ENCODE measurements at regions not wholly inside any gene's neighbourhood (a gene's known extent, or its start where the extent isn't known, plus 50 kb on each side); places are given as distances from the start of the nearest gene placed in this dataset.
A peak's percentile ranks its signal among the peaks of the same experiment; 100 is the strongest.

- DNase-seq: no peak
Observed at GRCh38 chr18:60555625-60556024, 183.1 kb upstream of the MC4R start.

- no peak for DNase-seq
Observed at GRCh38 chr18:60556326-60556725, 183.8 kb upstream of the MC4R start.

GRCh38 chr18:60560071-60560470, 187.5 kb upstream of the MC4R start:
- no peak for DNase-seq

- no peak for DNase-seq
Observed at GRCh38 chr18:60563082-60563481, 190.5 kb upstream of the MC4R start.

GRCh38 chr18:60568220-60568619, 195.6 kb upstream of the MC4R start:
- DNase-seq: no peak

DNA sequence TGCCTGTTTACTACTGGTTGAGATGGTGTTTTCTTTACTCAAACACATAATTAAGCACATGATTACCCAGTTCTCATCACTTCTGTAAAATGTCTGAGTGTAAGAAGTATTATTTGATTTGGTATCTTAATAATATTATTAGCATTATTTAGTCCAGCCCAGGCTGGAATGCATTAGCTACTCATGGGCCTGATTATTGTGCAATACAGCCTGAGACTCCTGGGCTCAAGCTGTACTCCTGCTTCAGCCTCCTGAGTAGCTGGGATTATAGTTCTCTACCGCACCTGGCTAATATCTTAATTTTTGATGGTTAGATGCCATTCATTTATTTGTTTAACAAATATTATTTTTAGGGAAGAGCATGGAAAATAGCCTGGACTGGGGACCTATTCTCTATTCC, 197.6 kb upstream of the MC4R start:
- DNase-seq: no peak

GRCh38 chr18:60577457-60577856, 204.9 kb upstream of the MC4R start:
- DNase-seq: no peak

DNA sequence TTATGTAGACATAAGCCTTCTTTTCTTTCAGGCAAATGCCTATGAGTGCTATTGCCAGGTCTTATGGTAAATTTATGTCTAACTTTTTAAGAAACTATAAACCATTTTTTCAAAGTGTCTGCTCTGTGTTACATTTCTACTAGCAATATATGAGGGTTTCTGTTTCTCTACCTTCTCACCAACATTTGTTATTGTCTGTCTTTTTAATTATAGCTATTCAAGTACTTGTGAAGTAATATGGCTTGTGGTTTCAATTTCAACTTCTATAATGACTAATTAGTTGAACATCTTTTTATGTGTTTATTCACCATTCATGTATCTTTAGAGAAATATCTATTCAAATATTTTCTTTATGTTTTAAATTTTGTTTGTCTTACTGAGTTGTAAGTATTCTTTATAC, 213.1 kb upstream of the MC4R start:
- DNase-seq: no peak

DNA sequence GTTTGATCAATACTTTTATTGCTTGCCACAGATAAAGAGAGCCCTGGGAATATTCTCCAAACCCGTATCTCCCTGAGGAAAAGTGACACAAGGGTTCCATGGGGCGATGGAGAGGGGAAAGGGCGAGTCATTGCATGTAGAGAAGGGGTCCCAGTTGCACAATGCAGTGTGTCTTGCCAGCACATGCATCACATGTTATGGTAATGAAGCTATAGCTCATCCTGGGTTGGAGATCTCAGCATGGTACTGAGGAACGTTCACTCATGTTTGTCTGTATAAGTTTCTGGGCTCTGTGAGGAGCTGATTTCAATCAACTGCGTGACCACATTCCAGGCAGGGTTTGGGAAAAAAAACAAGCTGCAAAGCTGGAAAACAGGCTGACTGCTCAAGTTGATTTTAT, 220.7 kb upstream of the MC4R start:
- DNase-seq: no peak

GRCh38 chr18:60596928-60597327, 224.4 kb upstream of the MC4R start:
- no peak for DNase-seq

DNA sequence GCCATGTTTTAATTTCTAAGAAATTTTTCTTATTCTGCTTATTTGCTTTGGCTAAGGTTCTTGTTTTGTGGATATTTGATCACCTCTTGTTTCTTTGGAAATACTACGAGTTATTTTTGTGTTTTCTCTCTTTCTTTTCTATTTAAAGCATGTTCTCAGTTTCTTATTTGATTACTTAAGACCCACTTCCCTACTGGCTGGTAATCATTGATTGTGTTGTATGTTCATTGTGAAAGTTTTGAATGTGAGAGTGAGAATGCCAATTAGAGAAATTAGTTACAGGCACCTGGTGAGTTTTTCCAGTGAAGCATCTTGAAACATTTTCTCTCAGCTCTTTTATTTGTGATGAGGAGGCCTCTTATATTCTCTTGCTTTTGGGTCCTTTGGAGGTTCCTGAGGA, 226.7 kb upstream of the MC4R start:
- DNase-seq: no peak

DNA sequence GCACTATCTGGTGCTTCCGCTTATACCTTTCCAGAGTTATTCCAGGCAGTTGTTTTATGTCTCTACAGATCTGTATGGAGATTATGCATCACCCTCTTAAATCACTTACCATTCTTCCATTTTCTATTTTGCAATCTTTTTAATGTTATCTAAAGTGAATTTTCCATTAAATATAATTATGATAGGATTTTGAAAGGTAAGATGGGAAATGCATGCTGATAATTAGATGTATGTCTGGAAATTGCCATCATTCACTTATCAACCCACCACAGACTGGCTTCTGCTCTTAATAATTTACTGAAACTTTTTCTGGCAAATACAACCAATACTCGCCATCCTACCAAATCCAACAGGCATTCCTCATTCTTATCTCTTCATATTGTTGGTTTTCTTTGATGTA, 227.4 kb upstream of the MC4R start:
- no peak for DNase-seq

- DNase-seq: no peak
Observed at GRCh38 chr18:60601249-60601648, 228.7 kb upstream of the MC4R start.

- DNase-seq: no peak
Observed at GRCh38 chr18:60623331-60623730, 250.8 kb upstream of the MC4R start.

DNA sequence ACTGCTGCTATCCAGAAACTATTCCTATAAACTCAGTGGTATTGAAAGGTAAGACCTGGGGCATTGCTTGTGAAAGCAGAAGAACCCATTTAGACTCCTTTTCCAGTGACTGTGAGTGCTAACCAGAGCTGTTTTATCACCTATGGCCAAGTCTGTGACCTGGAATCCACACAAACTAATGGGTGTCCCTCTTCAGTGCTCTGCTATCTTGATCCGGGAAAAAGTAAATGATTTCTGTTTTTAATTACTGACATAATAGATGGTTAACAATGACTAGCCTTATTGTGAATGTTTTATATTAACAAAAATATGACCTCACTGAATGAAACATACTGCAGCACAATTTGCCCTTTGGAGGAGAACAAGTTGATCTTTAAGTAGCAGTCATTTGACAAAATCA, 251.6 kb upstream of the MC4R start:
- DNase-seq: no peak

DNA sequence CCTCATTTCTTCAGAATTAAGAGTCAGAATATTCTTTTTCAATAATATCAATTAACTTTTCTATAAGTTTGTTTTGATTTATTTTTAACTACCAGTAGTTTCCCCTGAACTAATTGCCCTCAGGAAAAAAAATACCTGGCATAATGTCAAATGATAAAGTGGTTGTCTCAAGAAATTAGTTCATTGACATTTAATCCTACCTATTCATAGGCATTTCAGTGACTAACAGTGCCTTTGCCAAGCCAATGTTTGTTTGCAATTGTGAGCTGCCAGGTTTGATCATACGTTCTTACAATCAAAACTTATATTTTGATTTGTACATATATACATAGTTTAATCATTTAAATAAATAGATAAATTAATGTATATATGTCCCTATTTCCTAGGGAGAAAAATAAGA, 267.3 kb upstream of the MC4R start:
- DNase-seq: no peak

- no peak for DNase-seq
Observed at GRCh38 chr18:60643009-60643408, 270.4 kb upstream of the MC4R start.

GRCh38 chr18:60646725-60647124, 274.1 kb upstream of the MC4R start:
- DNase-seq: no peak

GRCh38 chr18:60649107-60649506, 276.5 kb upstream of the MC4R start:
- peak in 1 of 5 experiments; percentile 59 for DNase-seq

DNA sequence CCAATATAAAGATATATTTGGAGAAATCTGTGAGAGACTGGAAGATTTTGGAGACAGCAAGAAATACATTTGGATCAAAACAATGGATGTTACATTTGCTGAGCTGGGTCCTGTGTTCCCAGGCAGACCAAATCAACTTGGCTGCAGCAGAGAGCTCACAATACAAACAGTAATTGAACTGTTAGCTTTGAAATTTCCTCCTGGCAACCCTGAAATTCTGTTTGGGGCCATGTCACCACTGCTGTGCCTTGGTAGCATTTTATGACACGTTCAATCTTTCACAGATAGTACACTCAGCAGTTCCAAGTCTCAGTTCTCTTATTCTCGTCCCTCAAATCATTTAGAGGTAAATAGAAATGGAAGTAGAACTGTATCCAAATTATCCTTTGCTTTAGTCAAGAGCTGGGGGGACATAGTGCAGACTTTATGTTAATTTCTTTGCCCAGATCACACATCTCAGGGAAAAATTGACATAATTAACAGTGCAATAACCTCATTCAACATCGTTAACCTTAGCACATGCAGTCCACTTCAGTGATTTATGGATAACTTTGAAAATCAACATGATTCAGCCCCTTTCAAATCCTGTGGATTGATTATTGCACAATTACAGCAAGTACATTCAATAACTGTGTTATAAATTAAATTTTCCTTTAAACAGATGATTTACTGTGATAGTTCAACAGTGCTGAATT, 277.4 kb upstream of the MC4R start:
- DNase-seq: no peak

DNA sequence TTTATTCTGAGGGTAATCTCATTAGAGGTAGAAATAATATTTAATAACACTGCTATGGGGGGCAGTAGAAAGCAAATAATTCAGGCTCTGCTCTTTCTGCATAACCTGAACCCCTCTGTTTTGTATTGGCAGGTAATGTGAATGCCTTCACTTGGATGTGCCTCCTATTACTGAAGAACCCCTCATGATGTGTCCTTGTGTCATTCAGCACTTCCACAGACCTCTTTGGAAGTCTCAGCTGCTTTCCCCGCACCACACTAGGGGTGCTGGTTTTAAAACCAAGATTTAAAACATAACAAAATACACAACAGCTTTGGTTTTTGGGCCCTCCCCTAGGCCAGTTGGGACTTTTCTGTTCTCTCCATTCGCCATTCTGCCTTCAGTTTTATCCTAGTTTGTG, 281.7 kb upstream of the MC4R start:
- no peak for DNase-seq

- DNase-seq: no peak
Observed at GRCh38 chr18:60656553-60656952, 284.0 kb upstream of the MC4R start.

DNA sequence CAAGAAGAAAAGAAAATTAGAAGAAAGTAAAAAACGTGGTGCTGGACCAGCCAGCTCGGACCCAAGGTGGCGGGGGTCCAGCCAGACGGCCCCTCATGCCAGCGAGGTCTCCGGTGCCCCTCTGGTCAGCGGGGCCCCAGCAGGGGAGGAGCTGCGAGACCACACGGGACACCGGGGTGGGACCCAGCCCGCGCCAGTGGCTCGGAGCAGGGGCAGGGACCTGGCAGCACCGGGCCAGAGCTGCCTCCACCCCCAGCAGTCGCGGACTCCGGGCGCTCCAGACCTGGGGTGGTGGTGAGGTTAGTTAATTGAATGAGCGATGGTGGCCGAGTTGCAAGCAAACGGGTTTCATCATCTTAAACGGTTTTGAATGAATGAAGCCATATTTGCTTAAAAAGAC, 289.9 kb upstream of the MC4R start:
- DNase-seq: no peak

- no peak for DNase-seq
Observed at GRCh38 chr18:60663060-60663989, 290.8 kb upstream of the MC4R start.
